ENCODE measurements at regions not wholly inside any gene's neighbourhood (a gene's known extent, or its start where the extent isn't known, plus 50 kb on each side); places are given as distances from the start of the nearest gene placed in this dataset.

DNA sequence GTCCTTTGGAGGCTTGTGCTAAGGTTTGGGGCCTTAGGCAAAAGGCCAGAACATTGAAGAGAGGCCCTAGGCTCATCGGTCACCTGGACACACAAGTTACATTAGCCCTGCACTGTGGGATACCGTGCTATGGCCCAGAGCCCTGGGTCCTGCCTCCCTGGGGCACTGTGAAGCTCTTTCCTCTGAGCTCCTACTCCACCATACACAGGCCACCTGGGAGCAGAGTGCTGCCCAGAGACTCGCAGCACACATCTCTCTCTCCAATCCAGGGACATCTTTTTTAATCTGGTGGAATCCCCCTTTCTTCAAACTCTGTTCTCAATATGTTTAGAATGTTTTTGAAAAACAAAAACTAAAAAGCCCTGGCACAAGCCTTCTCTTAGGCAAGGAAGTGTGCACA lies 314.2 kb upstream of the RGS6 start:
- TF ChIP-seq CTCF (IDR thresholded peaks at IDR 0.05): no peak
- Histone ChIP-seq H3K27me3 (no peaks in the 10 kb centered on the region), H3K4me3 (no peak overlapping the region), H3K36me3 (no peaks in the 10 kb centered on the region), H3K27ac (no peak overlapping the region), H3K9me3 (no peaks in the 10 kb centered on the region), H3K4me1 (no peaks in the 10 kb centered on the region)
- DNase-seq (no peak), FAIRE-seq (no peak), ATAC-seq (no peak)
- 91 to 92% methylated on average over 3 of the region's 3 CpGs for WGBS, 2 donors
- intact Hi-C loops (cut with DNase I): no loop called here

DNA sequence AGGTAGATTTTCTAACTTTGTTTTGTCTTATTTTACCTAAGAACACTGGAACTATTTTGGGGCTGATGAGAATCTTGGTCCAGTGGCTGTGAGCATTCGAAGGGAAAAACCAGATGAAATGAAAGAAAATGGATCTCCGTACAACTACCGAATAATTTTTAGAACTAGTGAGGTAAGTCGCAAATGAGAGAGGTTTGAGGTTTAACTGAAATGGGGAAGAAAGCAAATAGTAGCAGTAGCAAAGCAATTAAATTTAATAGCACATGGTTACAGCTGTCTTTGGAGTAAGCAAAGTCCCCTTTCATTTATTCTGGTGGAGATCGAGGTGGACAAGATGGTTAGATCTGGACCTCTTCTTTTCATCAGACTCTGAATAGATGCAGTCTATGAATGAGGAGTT lies 313.5 kb upstream of the RGS6 start:
- no peak for FAIRE-seq

GRCh38 chr14:71619472-71619871 lies 312.8 kb upstream of the RGS6 start:
- intact Hi-C loops (cut with DNase I): no loop called here
- FAIRE-seq (no peak), ATAC-seq (no peak), DNase-seq (no peak)
- peaks cover 0 to 6% (median 0%) of the 10 kb centered on the region in 3 donors for H3K36me3 ChIP-seq
- no peaks in the 10 kb centered on the region for H3K9me3 ChIP-seq
- no peak for TF ChIP-seq CTCF (IDR thresholded peaks at IDR 0.05)
- no peak overlapping the region for H3K4me3 ChIP-seq
- H3K27ac ChIP-seq: no peak overlapping the region
- H3K4me1 ChIP-seq: no peaks in the 10 kb centered on the region
- WGBS, 2 donors: 99% methylated on average over 3 of the region's 3 CpGs
- H3K27me3 ChIP-seq: no peaks in the 10 kb centered on the region

More for the DNA sequence above, 313.5 kb upstream of the RGS6 start:
- no peaks in the 10 kb centered on the region for H3K4me1 ChIP-seq
- TF ChIP-seq CTCF (IDR thresholded peaks at IDR 0.05): no peak
- intact Hi-C loops (cut with DNase I): no loop called here
- H3K27ac ChIP-seq: no peak overlapping the region
- ATAC-seq: no peak
- H3K27me3 ChIP-seq: no peaks in the 10 kb centered on the region
- 96 to 99% methylated on average over 5 of the region's 5 CpGs for WGBS, 2 donors
- DNase-seq: no peak
- H3K36me3 ChIP-seq: no peaks in the 10 kb centered on the region
- no peak overlapping the region for H3K4me3 ChIP-seq
- H3K9me3 ChIP-seq: no peaks in the 10 kb centered on the region

- no peaks in the 10 kb centered on the region for H3K27me3 ChIP-seq
Observed at GRCh38 chr14:71620401-71620800, 311.8 kb upstream of the RGS6 start.

DNA sequence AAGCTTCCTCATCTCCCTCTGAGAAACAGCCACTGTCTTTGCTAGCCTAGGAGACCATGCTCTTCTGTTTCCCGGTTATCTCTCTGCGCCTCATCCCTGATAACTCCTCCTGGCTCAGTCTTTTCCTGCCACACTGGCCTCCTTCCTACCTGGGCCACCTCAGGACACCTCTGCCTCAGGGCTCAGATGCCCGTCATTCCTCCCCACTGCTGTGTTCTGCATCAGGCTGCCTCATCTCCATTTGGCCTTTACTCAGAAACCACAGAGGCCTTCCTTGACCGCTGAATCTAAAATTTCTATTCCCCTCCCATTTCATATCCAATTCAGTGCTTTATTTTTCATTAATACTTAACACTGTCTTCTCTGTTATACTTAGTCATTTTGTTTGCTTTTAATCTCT lies 311.0 kb upstream of the RGS6 start:
- TF ChIP-seq CTCF (IDR thresholded peaks at IDR 0.05): no peak
- no peaks in the 10 kb centered on the region for H3K27me3 ChIP-seq
- peaks cover 0 to 16% (median 0%) of the 10 kb centered on the region in 3 donors for H3K36me3 ChIP-seq
- no peaks in the 10 kb centered on the region for H3K9me3 ChIP-seq
- ATAC-seq (no peak), DNase-seq (no peak), FAIRE-seq (no peak)
- no peaks in the 10 kb centered on the region for H3K4me1 ChIP-seq
- no peak overlapping the region for H3K27ac ChIP-seq
- H3K4me3 ChIP-seq: no peak overlapping the region
- WGBS, 2 donors: 95 to 98% methylated on average over 4 of the region's 4 CpGs
- intact Hi-C loops (cut with DNase I): no loop called here

More at GRCh38 chr14:71620401-71620800, 311.8 kb upstream of the RGS6 start:
- no peaks in the 10 kb centered on the region for H3K9me3 ChIP-seq
- ATAC-seq (no peak), DNase-seq (no peak), FAIRE-seq (no peak)
- no peaks in the 10 kb centered on the region for H3K4me1 ChIP-seq
- H3K4me3 ChIP-seq: no peak overlapping the region
- H3K27ac ChIP-seq: no peak overlapping the region
- intact Hi-C loops (cut with DNase I): no loop called here
- H3K36me3 ChIP-seq: peaks cover 0 to 12% (median 0%) of the 10 kb centered on the region in 3 donors
- no peak for TF ChIP-seq CTCF (IDR thresholded peaks at IDR 0.05)
- 92 to 100% methylated on average over 2 of the region's 2 CpGs for WGBS, 2 donors
